C4-2B (cell line): ENCODE measurements at regions not wholly inside any gene's neighbourhood (a gene's known extent, or its start where the extent isn't known, plus 50 kb on each side); places are given as distances from the start of the nearest gene placed in this dataset.

ENCODE experiments used
- H3K27ac ChIP-seq: fragments of 450-650 bp; 2 replicates; pipeline ENCODE4 v1.5.1; 2017
- CTCF ChIP-seq: fragments of 450-650 bp; conservative IDR thresholded peaks from 2 replicates; pipeline ENCODE4 v1.5.1; 2017; ENCODE audit warnings: mild to moderate bottlenecking
- ZFX ChIP-seq: fragments of 450-650 bp; IDR thresholded peaks from 2 replicates; pipeline ENCODE4 v1.6.1; 2017

GRCh38 chr9:88811511-88811910 is 179.8 kb upstream of the S1PR3 start:
- no peak overlapping the region for H3K27ac ChIP-seq
- TF ChIP-seq ZFX (no peak), CTCF (no peak)

- TF ChIP-seq CTCF (no peak), ZFX (no peak)
- H3K27ac ChIP-seq, result no peak overlapping the region
Observed at GRCh38 chr9:88812938-88813637, 178.2 kb upstream of the S1PR3 start.

GRCh38 chr9:88813638-88814209 is 177.5 kb upstream of the S1PR3 start:
- no peak for TF ChIP-seq ZFX
- no peak for TF ChIP-seq CTCF
- H3K27ac ChIP-seq, result no peak overlapping the region

GRCh38 chr9:88814577-88814976 is 176.7 kb upstream of the S1PR3 start:
- no peak for TF ChIP-seq CTCF
- TF ChIP-seq ZFX, result no peak
- H3K27ac ChIP-seq, result no peak overlapping the region

- H3K27ac ChIP-seq, result no peak overlapping the region
- no peak for TF ChIP-seq ZFX
- TF ChIP-seq CTCF, result no peak
Observed at GRCh38 chr9:88816141-88816540, 175.1 kb upstream of the S1PR3 start.

- H3K27ac ChIP-seq, result no peak overlapping the region
- no peak for TF ChIP-seq ZFX
- TF ChIP-seq CTCF, result no peak
Observed at GRCh38 chr9:88816591-88816990, 174.7 kb upstream of the S1PR3 start.

- H3K27ac ChIP-seq, result no peak overlapping the region
Observed at GRCh38 chr9:88817628-88818027, 173.6 kb upstream of the S1PR3 start.

More at GRCh38 chr9:88817628-88818027, 173.6 kb upstream of the S1PR3 start:
- no peak for TF ChIP-seq CTCF
- TF ChIP-seq ZFX, result no peak
